Vagina (tissue), 2 donors: ENCODE measurements at regions not wholly inside any gene's neighbourhood (a gene's known extent, or its start where the extent isn't known, plus 50 kb on each side); places are given as distances from the start of the nearest gene placed in this dataset.

Experiments used
- POLR2AphosphoS5 ChIP-seq, 2 donors: sonication (generic); formaldehyde crosslinking; IDR thresholded peaks; one replicate each; pipeline ENCODE4 v1.9.0; 2017; ENCODE audit warnings: antibody characterized with exemption in 2 of 2, mild to moderate bottlenecking in 2 of 2, low read depth in 1 of 2; ENCODE audit not compliant: insufficient read depth in 1 of 2
- TF ChIP-seq, protein P1 (sequence below), 3 experiments: fragments of 450-650 bp in 2 of 3; fragments of 200-600 bp in 1 of 3; sonication (generic) in 1 of 3; IDR thresholded peaks; one replicate each; pipeline ENCODE4 v1.5.1; 2017 to 2019; ENCODE audit warnings: antibody characterized with exemption in 3 of 3, mild to moderate bottlenecking in 2 of 3, moderate library complexity in 2 of 3

DNA sequence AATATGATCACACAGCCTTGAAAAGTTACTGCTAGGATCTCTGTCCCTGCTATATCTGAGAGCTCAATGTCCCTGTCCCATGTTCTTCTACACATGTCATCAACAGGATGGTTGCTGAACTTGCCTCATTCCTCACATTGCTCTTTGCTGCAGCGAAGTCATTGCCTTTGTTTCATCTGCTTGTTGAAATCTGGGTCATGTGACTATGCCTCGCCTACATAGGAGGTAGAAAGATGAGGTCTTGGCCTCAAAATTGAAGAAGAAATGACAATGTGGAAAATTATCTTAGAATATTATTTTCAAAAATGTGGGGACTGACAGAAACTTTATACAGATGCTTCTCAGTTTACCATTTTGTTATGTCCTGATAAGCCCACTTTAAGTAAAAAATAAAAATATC, 494.2 kb downstream of the SOX5 start:
- TF ChIP-seq, protein P1, sequence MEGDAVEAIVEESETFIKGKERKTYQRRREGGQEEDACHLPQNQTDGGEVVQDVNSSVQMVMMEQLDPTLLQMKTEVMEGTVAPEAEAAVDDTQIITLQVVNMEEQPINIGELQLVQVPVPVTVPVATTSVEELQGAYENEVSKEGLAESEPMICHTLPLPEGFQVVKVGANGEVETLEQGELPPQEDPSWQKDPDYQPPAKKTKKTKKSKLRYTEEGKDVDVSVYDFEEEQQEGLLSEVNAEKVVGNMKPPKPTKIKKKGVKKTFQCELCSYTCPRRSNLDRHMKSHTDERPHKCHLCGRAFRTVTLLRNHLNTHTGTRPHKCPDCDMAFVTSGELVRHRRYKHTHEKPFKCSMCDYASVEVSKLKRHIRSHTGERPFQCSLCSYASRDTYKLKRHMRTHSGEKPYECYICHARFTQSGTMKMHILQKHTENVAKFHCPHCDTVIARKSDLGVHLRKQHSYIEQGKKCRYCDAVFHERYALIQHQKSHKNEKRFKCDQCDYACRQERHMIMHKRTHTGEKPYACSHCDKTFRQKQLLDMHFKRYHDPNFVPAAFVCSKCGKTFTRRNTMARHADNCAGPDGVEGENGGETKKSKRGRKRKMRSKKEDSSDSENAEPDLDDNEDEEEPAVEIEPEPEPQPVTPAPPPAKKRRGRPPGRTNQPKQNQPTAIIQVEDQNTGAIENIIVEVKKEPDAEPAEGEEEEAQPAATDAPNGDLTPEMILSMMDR (IDR thresholded peaks at IDR 0.05), result no peak
- TF ChIP-seq POLR2AphosphoS5 (IDR thresholded peaks at IDR 0.05; ENCODE audit: insufficient read depth in 1 of 2, low read depth in 1 of 2), result no peak
